Endothelial cell of umbilical vein (primary cell): ENCODE measurements at regions not wholly inside any gene's neighbourhood (a gene's known extent, or its start where the extent isn't known, plus 50 kb on each side); places are given as distances from the start of the nearest gene placed in this dataset.

Experiments
- BruUV-seq: library from RNA; stranded (reverse); fragments of 400-500 nt; replicated peaks from 2 replicates; lab custom pipeline; 2021; lab: Mats Ljungman, UMichigan
- CTCF ChIA-PET: fragments of 300-600, 350-600 bp; sonication (Branson Sonifier 250); formaldehyde crosslinking; loops from one replicate; lab custom pipeline; 2021; ENCODE audit warnings: antibody characterized with exemption, inconsistent platforms; lab: Charles Lee
- POLR2A ChIA-PET: fragments of 300-600, 350-600 bp; sonication (Branson Sonifier 250); formaldehyde crosslinking; loops from one replicate; lab custom pipeline; 2021; ENCODE audit warnings: antibody characterized with exemption, inconsistent platforms; lab: Charles Lee
- DNase-seq: peaks from one replicate; pipeline ENCODE4 v3.0.0-alpha.2; 2011; ENCODE audit warnings: low read depth, low spot score
- FAIRE-seq: peaks from 2 replicates; lab custom pipeline; 2011; peaks lifted over from hg19 to GRCh38; lab: Jason Lieb, UNC
- H2AFZ ChIP-seq: 2 replicates; pipeline ENCODE4 v1.6.0; 2012; ENCODE audit warnings: low read depth, low read length, control low read depth, inconsistent platforms
- H3K27ac ChIP-seq: 2 replicates; pipeline ENCODE4 v1.5.1; 2011; ENCODE audit warnings: low read depth, mild to moderate bottlenecking, control low read depth, low read length, moderate library complexity; ENCODE audit not compliant: insufficient read depth
- H3K27me3 ChIP-seq, 2 experiments: 2 replicates each; pipeline versions ENCODE4 v1.6.0 to v1.6.1; 2011; ENCODE audit warnings: low read length in 2 of 2, mixed read lengths in 1 of 2; ENCODE audit not compliant: control insufficient read depth in 2 of 2, insufficient read depth in 2 of 2
- H3K36me3 ChIP-seq, 2 experiments: 2 replicates in 1 of 2; 3 replicates in 1 of 2; pipeline ENCODE4 v1.5.1; 2011; ENCODE audit warnings: low read length in 2 of 2, mild to moderate bottlenecking in 1 of 2, moderate library complexity in 1 of 2; ENCODE audit not compliant: control insufficient read depth in 2 of 2, insufficient read depth in 2 of 2; ENCODE audit errors: extremely low read depth in 1 of 2
- H3K4me1 ChIP-seq: 3 replicates; pipeline ENCODE4 v1.5.1; 2011; ENCODE audit warnings: mild to moderate bottlenecking, low read length; ENCODE audit not compliant: control insufficient read depth, insufficient read depth; ENCODE audit errors: extremely low read depth
- H3K4me2 ChIP-seq: 2 replicates; pipeline ENCODE4 v1.6.1; 2011; ENCODE audit warnings: low read length, control low read depth, mixed read lengths; ENCODE audit not compliant: insufficient read depth
- H3K4me3 ChIP-seq, 3 experiments: fragments of 200-600 bp in 1 of 3; sonication (generic), shearing (Covaris generic) in 1 of 3; replicated peaks in 1 of 3; 2 replicates each; pipeline ENCODE4 v1.5.1; 2011 to 2016; ENCODE audit warnings: control low read depth in 3 of 3, low read length in 3 of 3, mild to moderate bottlenecking in 2 of 3, inconsistent platforms in 1 of 3, low read depth in 1 of 3, moderate library complexity in 1 of 3; ENCODE audit not compliant: insufficient read depth in 1 of 3
- H3K79me2 ChIP-seq: 2 replicates; pipeline ENCODE4 v1.6.0; 2012; ENCODE audit warnings: low read length, inconsistent platforms; ENCODE audit not compliant: control insufficient read depth, insufficient read depth
- H3K9ac ChIP-seq: replicated peaks from 2 replicates; pipeline ENCODE3; 2011; ENCODE audit warnings: low read length, control low read depth; ENCODE audit not compliant: insufficient read depth; ENCODE audit errors: extremely low read depth
- H3K9me1 ChIP-seq: replicated peaks from 3 replicates; pipeline ENCODE4 v1.6.0; 2011; ENCODE audit warnings: mild to moderate bottlenecking, low read length; ENCODE audit not compliant: control insufficient read depth, insufficient read depth; ENCODE audit errors: extremely low read depth
- H3K9me3 ChIP-seq: replicated peaks from 2 replicates; pipeline ENCODE4 v1.5.1; 2012; ENCODE audit warnings: low read length, inconsistent platforms; ENCODE audit not compliant: control insufficient read depth, insufficient read depth
- H4K20me1 ChIP-seq: replicated peaks from 2 replicates; pipeline ENCODE3; 2011; ENCODE audit warnings: mild to moderate bottlenecking, low read length; ENCODE audit not compliant: control insufficient read depth, insufficient read depth; ENCODE audit errors: extremely low read depth
- CTCF ChIP-seq, 2 donors: IDR thresholded peaks; 1 replicate in 1 of 2; 2 replicates in 1 of 2; pipeline ENCODE4 v1.5.1; 2011; ENCODE audit warnings: low read length in 2 of 2, mild to moderate bottlenecking in 2 of 2, moderate library complexity in 2 of 2, control low read depth in 1 of 2, inconsistent platforms in 1 of 2, low read depth in 1 of 2; ENCODE audit not compliant: insufficient read depth in 1 of 2; ENCODE audit errors: extremely low read depth in 1 of 2
- EZH2 ChIP-seq: IDR thresholded peaks from 2 replicates; pipeline ENCODE4 v1.6.1; 2012; ENCODE audit warnings: borderline replicate concordance, low read depth, mild to moderate bottlenecking, moderate library complexity, low read length, inconsistent platforms; ENCODE audit not compliant: severe bottlenecking
- FOS ChIP-seq: IDR thresholded peaks from 2 replicates; pipeline ENCODE4 v1.6.1; 2011; ENCODE audit warnings: mild to moderate bottlenecking, low read length, moderate library complexity, borderline replicate concordance; ENCODE audit not compliant: insufficient read depth
- GATA2 ChIP-seq: IDR thresholded peaks from 2 replicates; pipeline ENCODE4 v1.7.0; 2011; ENCODE audit warnings: low read depth, mild to moderate bottlenecking, moderate library complexity, mixed read lengths, low read length; ENCODE audit not compliant: insufficient read length, insufficient read depth
- JUN ChIP-seq: IDR thresholded peaks from 2 replicates; pipeline ENCODE4 v1.6.1; 2011; ENCODE audit warnings: borderline replicate concordance, low read depth; ENCODE audit not compliant: insufficient read length, insufficient read depth
- MAX ChIP-seq: IDR thresholded peaks from 2 replicates; pipeline ENCODE4 v1.6.1; 2011; ENCODE audit not compliant: insufficient read depth, insufficient read length
- MYC ChIP-seq: IDR thresholded peaks from one replicate; pipeline ENCODE4 v1.6.1; 2011; ENCODE audit warnings: mild to moderate bottlenecking, low read depth, low read length
- POLR2A ChIP-seq: IDR thresholded peaks from 2 replicates; pipeline ENCODE4 v1.6.1; 2012; ENCODE audit warnings: low read depth, mild to moderate bottlenecking, control low read depth, low read length
- POLR2AphosphoS5 ChIP-seq: IDR thresholded peaks from 2 replicates; pipeline ENCODE4 v1.6.1; 2012; ENCODE audit warnings: low read depth, mild to moderate bottlenecking, control low read depth, low read length, moderate library complexity; ENCODE audit not compliant: insufficient read depth
- dilution Hi-C: fragments of 300-500 bp; cut with MboI; formaldehyde crosslinking; loops from one replicate; pipeline ENCODE4 v1.15.0; 2019; ENCODE audit warnings: low sequenced_read_pairs; ENCODE audit not compliant: extremely low pct_ligation_motif_present
- intact Hi-C: fragments of 100-400 bp; cut with micrococcal nuclease; formaldehyde crosslinking; loops from one replicate; pipeline ENCODE4 v1.10.0; 2022

- dilution Hi-C loops = no loop called here
- H3K36me3 ChIP-seq = no peaks in the 10 kb centered on the region
- no peaks in the 10 kb centered on the region for H3K9me1 ChIP-seq
- DNase-seq (no peak), FAIRE-seq (no peak)
- BruUV-seq = no TSS peak
- no peak overlapping the region for H3K4me3 ChIP-seq
- CTCF ChIA-PET = interaction anchor here (1.1 kb wide), 1 partner anchor 13 kb away, joined by 3 read pairs; no protein-coding TSS in a partner anchor
- no peak overlapping the region for H3K27ac ChIP-seq
- no peaks in the 10 kb centered on the region for H4K20me1 ChIP-seq
- TF ChIP-seq MAX (peak; percentile 29), FOS (no peak)
- H3K9me3 ChIP-seq = no peaks in the 10 kb centered on the region
- H3K79me2 ChIP-seq = no peaks in the 10 kb centered on the region
- H3K27me3 ChIP-seq = no peaks in the 10 kb centered on the region
- H2AFZ ChIP-seq = no peak overlapping the region
- no peak overlapping the region for H3K4me2 ChIP-seq
- H3K4me1 ChIP-seq = no peaks in the 10 kb centered on the region
- POLR2A ChIA-PET = no interaction called here
- no peak overlapping the region for H3K9ac ChIP-seq
- intact Hi-C loops = no loop called here
Observed at GRCh38 chr15:79172032-79172481, 81.5 kb upstream of the RASGRF1 start.

- CTCF ChIA-PET = no interaction called here
- POLR2A ChIA-PET = no interaction called here
Observed at GRCh38 chr15:79171320-79172031, 80.9 kb upstream of the RASGRF1 start.

More at GRCh38 chr15:79171320-79172031, 80.9 kb upstream of the RASGRF1 start:
- FAIRE-seq (no peak), DNase-seq (no peak)
- Histone ChIP-seq H3K9me1 (no peaks in the 10 kb centered on the region), H4K20me1 (no peaks in the 10 kb centered on the region), H3K4me3 (no peak overlapping the region), H3K9ac (no peak overlapping the region), H3K4me2 (no peak overlapping the region), H3K9me3 (no peaks in the 10 kb centered on the region), H3K27me3 (no peaks in the 10 kb centered on the region), H3K4me1 (no peaks in the 10 kb centered on the region), H3K27ac (no peak overlapping the region), H3K79me2 (no peaks in the 10 kb centered on the region), H3K36me3 (no peaks in the 10 kb centered on the region), H2AFZ (no peak overlapping the region)
- intact Hi-C loops = no loop called here
- dilution Hi-C loops = no loop called here
- no TSS peak for BruUV-seq
- TF ChIP-seq FOS = no peak
- no peak for TF ChIP-seq POLR2AphosphoS5
- TF ChIP-seq MYC = no peak
- no peak for TF ChIP-seq POLR2A
- TF ChIP-seq EZH2 = no peak
- no peak for TF ChIP-seq CTCF (IDR thresholded peaks at IDR 0.05; ENCODE audit: extremely low read depth in 1 of 2, insufficient read depth in 1 of 2, low read depth in 1 of 2, low read length in 2 of 2)
- TF ChIP-seq JUN = no peak
- TF ChIP-seq GATA2 = no peak
- no peak for TF ChIP-seq MAX
